Vagina (tissue), 2 donors: ENCODE measurements at regions not wholly inside any gene's neighbourhood (a gene's known extent, or its start where the extent isn't known, plus 50 kb on each side); places are given as distances from the start of the nearest gene placed in this dataset.
"Not testable (repeated sequence)": the region's sequence is repeated elsewhere in the genome, so short reads cannot be mapped to it uniquely, and the experiment has no call there.

Source experiments
- DNase-seq, 2 donors: peaks; one replicate each; pipeline ENCODE4 v3.0.0-alpha.2; 2017; ENCODE audit errors: extremely low spot score in 2 of 2
- H3K27ac ChIP-seq: fragments of 200-600 bp; sonication (generic); one replicate; pipeline ENCODE4 v1.5.1; 2019
- H3K27me3 ChIP-seq: fragments of 200-600 bp; sonication (generic); one replicate; pipeline ENCODE4 v1.5.1; 2019
- H3K36me3 ChIP-seq, 2 donors: fragments of 200-600 bp; sonication (generic); one replicate each; pipeline ENCODE4 v1.5.1; 2017 to 2019
- H3K4me1 ChIP-seq: fragments of 200-600 bp; sonication (generic); one replicate; pipeline ENCODE4 v1.5.1; 2019
- H3K4me3 ChIP-seq, 2 donors: fragments of 200-600 bp; sonication (generic); 1 replicate in 1 of 2; 2 replicates in 1 of 2; pipeline ENCODE4 v1.5.1; 2016 to 2019
- H3K9me3 ChIP-seq: fragments of 200-600 bp; sonication (generic); one replicate; pipeline ENCODE4 v1.5.1; 2019
- CTCF ChIP-seq, 3 experiments: fragments of 450-650 bp in 2 of 3; fragments of 200-600 bp in 1 of 3; sonication (generic) in 1 of 3; IDR thresholded peaks; one replicate each; pipeline ENCODE4 v1.5.1; 2017 to 2019; ENCODE audit warnings: antibody characterized with exemption in 3 of 3, mild to moderate bottlenecking in 2 of 3, moderate library complexity in 2 of 3
- POLR2A ChIP-seq, 2 donors: fragments of 450-650 bp; IDR thresholded peaks; one replicate each; pipeline ENCODE4 v1.6.1; 2017; ENCODE audit warnings: antibody characterized with exemption in 2 of 2, mild to moderate bottlenecking in 2 of 2, moderate library complexity in 2 of 2
- POLR2AphosphoS5 ChIP-seq, 2 donors: sonication (generic); formaldehyde crosslinking; IDR thresholded peaks; one replicate each; pipeline ENCODE4 v1.9.0; 2017; ENCODE audit warnings: antibody characterized with exemption in 2 of 2, mild to moderate bottlenecking in 2 of 2, low read depth in 1 of 2; ENCODE audit not compliant: insufficient read depth in 1 of 2
- intact Hi-C: fragments of 100-400 bp; cut with DNase I; formaldehyde crosslinking; loops from one replicate; pipeline ENCODE4 v1.15.1; 2023

GRCh38 chr13:86355301-86355700 lies 556.1 kb upstream of the SLITRK6 start:
- TF ChIP-seq POLR2A (IDR thresholded peaks at IDR 0.05) (no peak), CTCF (IDR thresholded peaks at IDR 0.05) (no peak), POLR2AphosphoS5 (IDR thresholded peaks at IDR 0.05; ENCODE audit: insufficient read depth in 1 of 2, low read depth in 1 of 2) (no peak)
- no peaks in the 10 kb centered on the region for H3K27me3 ChIP-seq
- intact Hi-C loops, result no loop called here
- H3K36me3 ChIP-seq, result no peaks in the 10 kb centered on the region
- H3K9me3 ChIP-seq, result no peaks in the 10 kb centered on the region
- no peak overlapping the region for H3K4me3 ChIP-seq
- no peak overlapping the region for H3K27ac ChIP-seq
- no peaks in the 10 kb centered on the region for H3K4me1 ChIP-seq
- DNase-seq, result no peak

GRCh38 chr13:86357106-86357505 lies 557.9 kb upstream of the SLITRK6 start:
- TF ChIP-seq POLR2AphosphoS5 (IDR thresholded peaks at IDR 0.05; ENCODE audit: insufficient read depth in 1 of 2, low read depth in 1 of 2) (no peak), POLR2A (IDR thresholded peaks at IDR 0.05) (no peak), CTCF (IDR thresholded peaks at IDR 0.05) (no peak)
- Histone ChIP-seq H3K36me3 (no peaks in the 10 kb centered on the region), H3K9me3 (no peaks in the 10 kb centered on the region), H3K4me3 (no peak overlapping the region), H3K27ac (no peak overlapping the region), H3K4me1 (no peaks in the 10 kb centered on the region), H3K27me3 (no peaks in the 10 kb centered on the region)
- intact Hi-C loops, result no loop called here
- DNase-seq, result no peak

GRCh38 chr13:86363749-86364148 lies 564.5 kb upstream of the SLITRK6 start:
- H3K27ac ChIP-seq, H3K36me3 ChIP-seq, DNase-seq, H3K4me1 ChIP-seq, H3K27me3 ChIP-seq, H3K9me3 ChIP-seq, intact Hi-C loops, H3K4me3 ChIP-seq: not testable (repeated sequence)

- TF ChIP-seq POLR2AphosphoS5 (IDR thresholded peaks at IDR 0.05; ENCODE audit: insufficient read depth in 1 of 2, low read depth in 1 of 2) (no peak), CTCF (IDR thresholded peaks at IDR 0.05) (no peak), POLR2A (IDR thresholded peaks at IDR 0.05) (no peak)
- no peak for DNase-seq
- H3K4me3 ChIP-seq, result no peak overlapping the region
- H3K4me1 ChIP-seq, result no peaks in the 10 kb centered on the region
- H3K36me3 ChIP-seq, result no peaks in the 10 kb centered on the region
- intact Hi-C loops, result no loop called here
- H3K27ac ChIP-seq, result no peak overlapping the region
- H3K27me3 ChIP-seq, result no peaks in the 10 kb centered on the region
- H3K9me3 ChIP-seq, result no peaks in the 10 kb centered on the region
Measured at GRCh38 chr13:86368924-86369323, 569.7 kb upstream of the SLITRK6 start.

- no peak for DNase-seq
- H3K4me1 ChIP-seq, result no peaks in the 10 kb centered on the region
Measured at GRCh38 chr13:86377451-86377850, 578.2 kb upstream of the SLITRK6 start.

More at GRCh38 chr13:86377451-86377850, 578.2 kb upstream of the SLITRK6 start:
- TF ChIP-seq POLR2AphosphoS5 (IDR thresholded peaks at IDR 0.05; ENCODE audit: insufficient read depth in 1 of 2, low read depth in 1 of 2), result no peak
- no peak for TF ChIP-seq POLR2A (IDR thresholded peaks at IDR 0.05)
- no peak for TF ChIP-seq CTCF (IDR thresholded peaks at IDR 0.05)
- Histone ChIP-seq H3K27me3 (no peaks in the 10 kb centered on the region), H3K27ac (no peak overlapping the region), H3K36me3 (no peaks in the 10 kb centered on the region), H3K4me3 (no peak overlapping the region), H3K9me3 (no peaks in the 10 kb centered on the region)
- intact Hi-C loops, result no loop called here
